GM19438 (cell line): ENCODE measurements at regions not wholly inside any gene's neighbourhood (a gene's known extent, or its start where the extent isn't known, plus 50 kb on each side); places are given as distances from the start of the nearest gene placed in this dataset.

ENCODE experiments used
- ATAC-seq: cut with Tn5 transposase; IDR thresholded peaks from one replicate; pipeline ENCODE4 v1.9.1; 2021; ENCODE audit warnings: low read depth; ENCODE audit not compliant: unreplicated experiment

GRCh38 chr14:86897224-86897623 is 1095.8 kb downstream of the GALC start:
- ATAC-seq = no peak

- ATAC-seq = no peak
Observed at GRCh38 chr14:86896701-86897100, 1096.3 kb downstream of the GALC start.

GRCh38 chr14:86892152-86892956 is 1100.6 kb downstream of the GALC start:
- no peak for ATAC-seq

- ATAC-seq = no peak
Observed at GRCh38 chr14:86885280-86885679, 1107.7 kb downstream of the GALC start.

- no peak for ATAC-seq
Observed at GRCh38 chr14:86884498-86884897, 1108.5 kb downstream of the GALC start.

- ATAC-seq = no peak
Observed at GRCh38 chr14:86882818-86883217, 1110.2 kb downstream of the GALC start.

- ATAC-seq = no peak
Observed at GRCh38 chr14:86865934-86866333, 1127.0 kb downstream of the GALC start.

GRCh38 chr14:86858591-86858990 is 1134.4 kb downstream of the GALC start:
- ATAC-seq = no peak

GRCh38 chr14:86858031-86858430 is 1135.0 kb downstream of the GALC start:
- ATAC-seq = no peak

GRCh38 chr14:86852530-86852929 is 1140.5 kb downstream of the GALC start:
- ATAC-seq = no peak

GRCh38 chr14:86847140-86847539 is 1145.8 kb downstream of the GALC start:
- ATAC-seq = no peak

GRCh38 chr14:86838363-86838762 is 1154.6 kb downstream of the GALC start:
- ATAC-seq = no peak

GRCh38 chr14:86826661-86827060 is 1166.3 kb downstream of the GALC start:
- no peak for ATAC-seq

- no peak for ATAC-seq
Observed at GRCh38 chr14:86824167-86824566, 1168.8 kb downstream of the GALC start.

- no peak for ATAC-seq
Observed at GRCh38 chr14:86823581-86823980, 1169.4 kb downstream of the GALC start.

- no peak for ATAC-seq
Observed at GRCh38 chr14:86815341-86815740, 1177.6 kb downstream of the GALC start.

- no peak for ATAC-seq
Observed at GRCh38 chr14:86802726-86803125, 1190.3 kb downstream of the GALC start.

GRCh38 chr14:86799244-86799647 is 1193.7 kb downstream of the GALC start:
- no peak for ATAC-seq

- ATAC-seq = no peak
Observed at GRCh38 chr14:86798330-86798729, 1194.7 kb downstream of the GALC start.

GRCh38 chr14:86797075-86797351 is 1196.0 kb downstream of the GALC start:
- no peak for ATAC-seq

- ATAC-seq = no peak
Observed at GRCh38 chr14:86796221-86797074, 1196.5 kb downstream of the GALC start.

- no peak for ATAC-seq
Observed at GRCh38 chr14:86794689-86795088, 1198.3 kb downstream of the GALC start.
